Naive thymus-derived CD4-positive, alpha-beta T cell (primary cell): ENCODE measurements at regions not wholly inside any gene's neighbourhood (a gene's known extent, or its start where the extent isn't known, plus 50 kb on each side); places are given as distances from the start of the nearest gene placed in this dataset.

Experiments
- ATAC-seq: fragments of 150-1000 bp; cut with Tn5 transposase; 2 replicates; pipeline ENCODE4 v1.10.0; 2021; ENCODE audit warnings: mild to moderate bottlenecking, moderate library complexity
- CTCF ChIA-PET: fragments of 350-600 bp; sonication (Branson Sonifier 250); formaldehyde crosslinking; loops from one replicate; lab custom pipeline; 2021; ENCODE audit warnings: antibody characterized with exemption; lab: Charles Lee
- POLR2A ChIA-PET: fragments of 350-600 bp; sonication (Branson Sonifier 250); formaldehyde crosslinking; loops from one replicate; lab custom pipeline; 2021; ENCODE audit warnings: antibody characterized with exemption, inconsistent platforms; lab: Charles Lee
- DNase-seq, 9 donors: peaks; one replicate each; pipeline versions ENCODE4 v3.0.0 to v3.0.0-alpha.2; 2020 to 2022; ENCODE audit warnings: mixed read lengths in 1 of 9
- H3K27ac ChIP-seq: one replicate; pipeline ENCODE4 v1.7.0; 2013; ENCODE audit warnings: mild to moderate bottlenecking, low read depth, low read length, moderate library complexity
- H3K27me3 ChIP-seq, 2 donors: one replicate each; pipeline ENCODE4 v1.7.0; 2013; ENCODE audit warnings: low read length in 2 of 2, mild to moderate bottlenecking in 2 of 2, moderate library complexity in 2 of 2; ENCODE audit not compliant: control insufficient read depth in 2 of 2, insufficient read depth in 2 of 2
- H3K36me3 ChIP-seq, 3 experiments: 1 replicate in 2 of 3; 2 replicates in 1 of 3; pipeline ENCODE4 v1.7.0; 2013; ENCODE audit warnings: low read length in 3 of 3, mild to moderate bottlenecking in 3 of 3, moderate library complexity in 1 of 3; ENCODE audit not compliant: insufficient read depth in 3 of 3, control insufficient read depth in 2 of 3
- H3K4me1 ChIP-seq, 2 donors: one replicate each; pipeline ENCODE4 v1.7.0; 2013; ENCODE audit warnings: low read length in 2 of 2, mild to moderate bottlenecking in 2 of 2, moderate library complexity in 1 of 2; ENCODE audit not compliant: control insufficient read depth in 2 of 2, insufficient read depth in 2 of 2
- H3K4me3 ChIP-seq: 2 replicates; pipeline ENCODE4 v1.7.0; 2013; ENCODE audit warnings: mild to moderate bottlenecking, low read length
- H3K9me3 ChIP-seq, 3 experiments: 1 replicate in 2 of 3; 2 replicates in 1 of 3; pipeline ENCODE4 v1.7.0; 2013; ENCODE audit warnings: low read length in 3 of 3; ENCODE audit not compliant: control insufficient read depth in 2 of 3
- H3K27ac Mint-ChIP-seq, 9 donors: one replicate each; pipeline ENCODE4 v1.8.0; 2020 to 2022; ENCODE audit warnings: mixed read lengths in 9 of 9, mild to moderate bottlenecking in 8 of 9, moderate library complexity in 5 of 9, inconsistent platforms in 2 of 9
- H3K27me3 Mint-ChIP-seq, 5 donors: one replicate each; pipeline ENCODE4 v1.8.0; 2021 to 2022; ENCODE audit warnings: mixed read lengths in 5 of 5, mild to moderate bottlenecking in 1 of 5
- H3K36me3 Mint-ChIP-seq, 5 donors: one replicate each; pipeline ENCODE4 v1.8.0; 2020 to 2022; ENCODE audit warnings: mixed read lengths in 5 of 5, mild to moderate bottlenecking in 3 of 5, inconsistent platforms in 1 of 5
- H3K4me1 Mint-ChIP-seq, 7 donors: one replicate each; pipeline ENCODE4 v1.8.0; 2020 to 2022; ENCODE audit warnings: mixed read lengths in 7 of 7, mild to moderate bottlenecking in 3 of 7, inconsistent platforms in 1 of 7
- H3K4me3 Mint-ChIP-seq, 10 donors: one replicate each; pipeline ENCODE4 v1.8.0; 2020 to 2022; ENCODE audit warnings: mild to moderate bottlenecking in 10 of 10, mixed read lengths in 10 of 10, moderate library complexity in 6 of 10, inconsistent platforms in 2 of 10
- H3K9me3 Mint-ChIP-seq, 11 donors: one replicate each; pipeline ENCODE4 v1.8.0; 2020 to 2022; ENCODE audit warnings: mixed read lengths in 11 of 11, mild to moderate bottlenecking in 4 of 11, inconsistent platforms in 1 of 11, moderate library complexity in 1 of 11
- intact Hi-C, 2 donors: fragments of 100-400 bp; cut with micrococcal nuclease; formaldehyde crosslinking; loops; one replicate each; pipeline ENCODE4 v1.15.1; 2023

- intact Hi-C loops = no loop called here
- ATAC-seq (no peak), DNase-seq (no peak)
- Histone ChIP-seq H3K4me3 (no peak overlapping the region), H3K4me1 (no peaks in the 10 kb centered on the region), H3K27me3 (no peaks in the 10 kb centered on the region), H3K36me3 (no peaks in the 10 kb centered on the region), H3K27ac (no peak overlapping the region), H3K9me3 (no peaks in the 10 kb centered on the region)
- Mint-ChIP-seq H3K4me1 (peaks cover 0 to 4% (median 0%) of the 10 kb centered on the region in 7 donors), H3K4me3 (no peak overlapping the region), H3K36me3 (no peaks in the 10 kb centered on the region), H3K27me3 (peaks cover 0 to 13% (median 5%) of the 10 kb centered on the region in 5 donors), H3K27ac (no peak overlapping the region), H3K9me3 (no peaks in the 10 kb centered on the region)
- ChIA-PET POLR2A (no interaction called here), CTCF (no interaction called here)
Measured at GRCh38 chr7:35550831-35551230, 144.1 kb downstream of the HERPUD2 start.

- no peaks in the 10 kb centered on the region for H3K27me3 ChIP-seq
- intact Hi-C loops = no loop called here
- H3K4me3 ChIP-seq = no peak overlapping the region
- no peak for DNase-seq
- Mint-ChIP-seq H3K36me3 (no peaks in the 10 kb centered on the region), H3K27me3 (peaks cover 0 to 11% (median 5%) of the 10 kb centered on the region in 5 donors), H3K27ac (no peak overlapping the region), H3K4me3 (no peak overlapping the region), H3K4me1 (peaks cover 0 to 4% (median 0%) of the 10 kb centered on the region in 7 donors), H3K9me3 (no peaks in the 10 kb centered on the region)
- no peaks in the 10 kb centered on the region for H3K4me1 ChIP-seq
- H3K36me3 ChIP-seq = no peaks in the 10 kb centered on the region
- ChIA-PET CTCF (no interaction called here), POLR2A (no interaction called here)
- no peaks in the 10 kb centered on the region for H3K9me3 ChIP-seq
- H3K27ac ChIP-seq = no peak overlapping the region
- no peak for ATAC-seq
Measured at GRCh38 chr7:35549781-35550180, 145.2 kb downstream of the HERPUD2 start.

GRCh38 chr7:35548291-35548690, 146.6 kb downstream of the HERPUD2 start:
- H3K27me3 ChIP-seq = no peaks in the 10 kb centered on the region
- POLR2A ChIA-PET = no interaction called here
- intact Hi-C loops = no loop called here

GRCh38 chr7:35546691-35547429, 148.1 kb downstream of the HERPUD2 start:
- POLR2A ChIA-PET = no interaction called here
- no peak for ATAC-seq

More at GRCh38 chr7:35548291-35548690, 146.6 kb downstream of the HERPUD2 start:
- no peak overlapping the region for H3K4me3 ChIP-seq
- Mint-ChIP-seq H3K36me3 (no peaks in the 10 kb centered on the region), H3K4me1 (peaks cover 0 to 4% (median 0%) of the 10 kb centered on the region in 7 donors), H3K27ac (no peak overlapping the region), H3K4me3 (no peak overlapping the region), H3K9me3 (no peaks in the 10 kb centered on the region), H3K27me3 (peaks cover 0 to 17% (median 5%) of the 10 kb centered on the region in 5 donors)
- H3K9me3 ChIP-seq = no peaks in the 10 kb centered on the region
- H3K27ac ChIP-seq = no peak overlapping the region
- CTCF ChIA-PET = no interaction called here
- H3K4me1 ChIP-seq = no peaks in the 10 kb centered on the region
- DNase-seq (no peak), ATAC-seq (no peak)
- no peaks in the 10 kb centered on the region for H3K36me3 ChIP-seq

GRCh38 chr7:35545831-35546230, 149.1 kb downstream of the HERPUD2 start:
- H3K9me3 Mint-ChIP-seq = no peaks in the 10 kb centered on the region

More at GRCh38 chr7:35546691-35547429, 148.1 kb downstream of the HERPUD2 start:
- Histone ChIP-seq H3K27me3 (no peaks in the 10 kb centered on the region), H3K9me3 (no peaks in the 10 kb centered on the region), H3K4me1 (no peaks in the 10 kb centered on the region), H3K4me3 (no peak overlapping the region), H3K27ac (no peak overlapping the region), H3K36me3 (no peaks in the 10 kb centered on the region)
- intact Hi-C loops = no loop called here
- Mint-ChIP-seq H3K4me1 (peaks cover 0 to 4% (median 0%) of the 10 kb centered on the region in 7 donors), H3K9me3 (no peaks in the 10 kb centered on the region), H3K36me3 (no peaks in the 10 kb centered on the region), H3K27ac (no peak overlapping the region), H3K27me3 (peaks cover 0 to 13% (median 5%) of the 10 kb centered on the region in 5 donors), H3K4me3 (no peak overlapping the region)
- no peak for DNase-seq
- CTCF ChIA-PET = no interaction called here

GRCh38 chr7:35544028-35544742, 150.8 kb downstream of the HERPUD2 start:
- Mint-ChIP-seq H3K27ac (no peak overlapping the region), H3K9me3 (no peaks in the 10 kb centered on the region), H3K27me3 (peaks cover 0 to 17% (median 8%) of the 10 kb centered on the region in 5 donors), H3K4me3 (no peak overlapping the region), H3K36me3 (no peaks in the 10 kb centered on the region), H3K4me1 (peaks cover 0 to 4% (median 0%) of the 10 kb centered on the region in 7 donors)
- ChIA-PET POLR2A (no interaction called here), CTCF (no interaction called here)
- H3K4me3 ChIP-seq = no peak overlapping the region
- no peak for DNase-seq
- ATAC-seq = peak; percentile 16
- intact Hi-C loops = no loop called here
- H3K27me3 ChIP-seq = no peaks in the 10 kb centered on the region
- no peaks in the 10 kb centered on the region for H3K4me1 ChIP-seq
- no peaks in the 10 kb centered on the region for H3K9me3 ChIP-seq
- no peak overlapping the region for H3K27ac ChIP-seq
- H3K36me3 ChIP-seq = no peaks in the 10 kb centered on the region

More at GRCh38 chr7:35545831-35546230, 149.1 kb downstream of the HERPUD2 start:
- H3K4me1 ChIP-seq = no peaks in the 10 kb centered on the region
- DNase-seq (no peak), ATAC-seq (no peak)
- intact Hi-C loops = no loop called here
- no peak overlapping the region for H3K27ac ChIP-seq
- H3K27me3 ChIP-seq = no peaks in the 10 kb centered on the region
- Mint-ChIP-seq H3K27ac (no peak overlapping the region), H3K4me3 (no peak overlapping the region), H3K36me3 (no peaks in the 10 kb centered on the region), H3K4me1 (peaks cover 0 to 4% (median 0%) of the 10 kb centered on the region in 7 donors), H3K27me3 (peaks cover 0 to 13% (median 10%) of the 10 kb centered on the region in 5 donors)
- no peaks in the 10 kb centered on the region for H3K36me3 ChIP-seq
- H3K9me3 ChIP-seq = no peaks in the 10 kb centered on the region
- POLR2A ChIA-PET = no interaction called here
- H3K4me3 ChIP-seq = no peak overlapping the region
- CTCF ChIA-PET = no interaction called here
